Mesodermal cell (in vitro differentiated cells): ENCODE measurements at regions not wholly inside any gene's neighbourhood (a gene's known extent, or its start where the extent isn't known, plus 50 kb on each side); places are given as distances from the start of the nearest gene placed in this dataset.

Experiments used
- H3K27ac ChIP-seq: 2 replicates; pipeline ENCODE4 v1.7.0; 2013; ENCODE audit warnings: mild to moderate bottlenecking, low read depth, low read length, moderate library complexity; ENCODE audit not compliant: severe bottlenecking
- H3K36me3 ChIP-seq: 2 replicates; pipeline ENCODE4 v1.7.1; 2013; ENCODE audit warnings: mild to moderate bottlenecking, low read length, moderate library complexity; ENCODE audit not compliant: control insufficient read depth, insufficient read depth
- H3K4me1 ChIP-seq: one replicate; pipeline ENCODE4 v1.7.1; 2013; ENCODE audit warnings: mild to moderate bottlenecking, low read length; ENCODE audit not compliant: insufficient read depth, control insufficient read depth, poor library complexity, severe bottlenecking
- H3K4me3 ChIP-seq: 2 replicates; pipeline ENCODE4 v1.7.0; 2013; ENCODE audit warnings: low read length, control low read depth, mild to moderate bottlenecking; ENCODE audit not compliant: insufficient read depth, poor library complexity, severe bottlenecking; ENCODE audit errors: extremely low read depth
- H3K9me3 ChIP-seq: 2 replicates; pipeline ENCODE4 v1.7.1; 2013; ENCODE audit warnings: mild to moderate bottlenecking, low read length, moderate library complexity; ENCODE audit not compliant: control insufficient read depth
- WGBS, 2 experiments: methylation state at CpG; one replicate each; pipeline ENCODE4 v1.1.5; 2013; ENCODE audit warnings: missing lambda C conversion rate in 2 of 2; ENCODE audit not compliant: insufficient coverage in 2 of 2; 5-methylcytosine and 5-hydroxymethylcytosine counted together

DNA sequence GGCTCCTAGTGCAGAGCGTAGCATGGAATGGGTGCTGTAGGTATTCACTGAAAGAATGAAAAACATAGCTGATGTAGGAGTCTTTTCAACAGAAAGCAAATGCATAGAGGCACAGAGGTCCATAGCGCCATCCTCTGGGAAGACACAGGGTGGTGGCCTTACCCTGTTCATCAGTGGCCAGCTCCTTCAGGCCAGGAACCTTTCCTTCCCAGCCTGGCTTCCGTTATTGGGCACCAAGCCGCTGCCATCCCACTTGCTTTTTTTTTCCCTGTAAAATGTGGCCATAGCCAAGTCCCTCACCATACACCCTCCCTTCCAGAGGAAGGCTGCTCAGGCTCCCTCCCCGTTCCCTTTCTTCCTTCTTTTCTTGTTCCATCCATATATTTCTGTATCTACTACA lies 118.1 kb downstream of the ZNF621 start:
- WGBS, 2 experiments: 93% methylated on average over 4 to 5 of the region's 5 CpGs
- H3K27ac ChIP-seq: no peak overlapping the region
- no peak overlapping the region for H3K4me3 ChIP-seq
- no peaks in the 10 kb centered on the region for H3K4me1 ChIP-seq
- no peaks in the 10 kb centered on the region for H3K36me3 ChIP-seq
- no peaks in the 10 kb centered on the region for H3K9me3 ChIP-seq

DNA sequence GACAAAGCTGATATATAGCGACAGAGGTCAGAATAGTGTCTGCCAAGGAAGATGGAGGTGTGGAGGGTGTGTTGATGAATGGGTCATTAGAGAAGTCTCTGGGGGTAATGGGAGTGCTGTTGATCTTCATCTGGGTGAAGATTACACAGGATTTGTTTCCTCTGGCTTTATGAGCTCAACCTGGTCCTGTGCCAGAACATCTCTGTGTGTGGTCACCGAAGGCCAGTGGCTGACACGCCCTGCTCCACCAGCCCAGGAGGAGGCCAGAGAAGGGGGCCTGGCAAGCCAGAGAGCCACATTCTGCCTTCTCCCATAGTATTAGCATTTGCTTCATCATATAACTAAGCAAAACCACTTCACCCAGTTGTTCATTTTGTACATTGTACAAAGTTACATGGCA lies 121.1 kb downstream of the ZNF621 start:
- H3K9me3 ChIP-seq: no peaks in the 10 kb centered on the region
- H3K4me3 ChIP-seq: no peak overlapping the region
- no peaks in the 10 kb centered on the region for H3K36me3 ChIP-seq
- no peak overlapping the region for H3K27ac ChIP-seq
- H3K4me1 ChIP-seq: no peaks in the 10 kb centered on the region
- 89 to 91% methylated on average over 3 of the region's 3 CpGs for WGBS, 2 experiments

DNA sequence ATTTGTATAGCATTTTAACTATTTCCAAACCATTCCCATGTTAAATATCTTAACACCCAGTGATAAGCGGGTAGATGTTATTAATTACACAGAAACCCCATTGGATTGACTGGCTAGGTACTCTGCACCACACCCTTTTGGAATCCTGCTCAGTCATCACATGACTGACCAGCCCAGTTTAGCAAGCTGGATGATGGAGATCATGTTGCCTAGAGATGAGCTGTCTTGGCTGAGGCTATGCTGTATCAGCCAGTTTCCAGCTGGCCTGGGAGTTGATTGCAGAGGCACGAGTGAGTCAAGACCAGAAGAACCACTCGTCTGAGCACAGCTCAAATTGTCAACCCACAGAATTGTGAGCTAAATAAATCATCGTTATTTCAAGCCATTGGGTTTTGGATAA lies 124.6 kb downstream of the ZNF621 start:
- WGBS, 2 experiments: 100% methylated on average over 1 to 3 of the region's 4 CpGs
- H3K27ac ChIP-seq: no peak overlapping the region
- no peaks in the 10 kb centered on the region for H3K9me3 ChIP-seq
- no peaks in the 10 kb centered on the region for H3K36me3 ChIP-seq
- H3K4me1 ChIP-seq: no peaks in the 10 kb centered on the region
- H3K4me3 ChIP-seq: no peak overlapping the region

DNA sequence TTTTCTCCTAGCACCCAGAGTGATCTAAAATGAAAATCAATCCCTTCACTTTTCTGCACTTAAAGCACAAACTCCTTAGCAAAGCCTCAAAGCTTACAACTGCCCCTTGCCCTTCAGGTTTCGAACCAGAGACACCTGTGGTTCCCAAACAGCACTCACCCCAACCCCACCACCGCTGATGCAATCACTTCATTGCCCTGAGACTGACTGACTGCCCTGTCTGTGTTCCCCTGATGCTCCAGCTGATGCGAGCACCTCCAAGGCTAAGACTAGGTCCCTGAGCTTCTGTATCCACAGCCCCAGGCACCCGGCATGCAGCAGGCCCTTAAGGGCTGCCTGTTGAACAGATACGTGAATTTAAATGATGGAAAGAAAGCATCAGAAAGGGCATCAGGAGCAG lies 127.3 kb downstream of the ZNF621 start:
- Histone ChIP-seq H3K27ac (no peak overlapping the region), H3K4me3 (no peak overlapping the region)
- WGBS, 2 experiments: 96 to 98% methylated on average over 4 to 5 of the region's 5 CpGs

DNA sequence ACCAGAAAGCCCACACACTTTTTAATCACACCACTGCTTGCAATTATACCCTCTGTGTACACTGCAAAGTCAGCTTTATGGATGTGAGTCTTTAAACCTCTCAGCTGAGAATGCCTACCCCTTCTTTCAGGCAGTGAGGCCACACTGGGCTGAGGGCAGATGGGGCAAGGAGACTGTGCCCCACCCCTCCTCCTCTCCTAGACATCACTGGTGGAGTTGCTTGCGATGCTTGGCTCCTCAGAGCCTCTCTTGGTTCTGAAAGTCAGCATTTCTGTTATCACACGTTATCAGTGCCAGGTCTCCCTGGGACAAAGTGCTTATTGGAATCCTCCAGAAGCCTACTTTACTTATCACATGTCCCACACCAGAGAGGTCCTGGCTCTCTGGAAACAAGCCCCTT lies 128.2 kb downstream of the ZNF621 start:
- H3K4me1 ChIP-seq: no peaks in the 10 kb centered on the region
- whole genome bisulfite sequencing, 2 experiments: 78 to 100% methylated on average over 2 of the region's 2 CpGs
- no peak overlapping the region for H3K27ac ChIP-seq
- no peaks in the 10 kb centered on the region for H3K36me3 ChIP-seq
- no peaks in the 10 kb centered on the region for H3K9me3 ChIP-seq
- no peak overlapping the region for H3K4me3 ChIP-seq

More for the DNA sequence above, 127.3 kb downstream of the ZNF621 start:
- H3K9me3 ChIP-seq: no peaks in the 10 kb centered on the region
- no peaks in the 10 kb centered on the region for H3K4me1 ChIP-seq
- H3K36me3 ChIP-seq: no peaks in the 10 kb centered on the region

DNA sequence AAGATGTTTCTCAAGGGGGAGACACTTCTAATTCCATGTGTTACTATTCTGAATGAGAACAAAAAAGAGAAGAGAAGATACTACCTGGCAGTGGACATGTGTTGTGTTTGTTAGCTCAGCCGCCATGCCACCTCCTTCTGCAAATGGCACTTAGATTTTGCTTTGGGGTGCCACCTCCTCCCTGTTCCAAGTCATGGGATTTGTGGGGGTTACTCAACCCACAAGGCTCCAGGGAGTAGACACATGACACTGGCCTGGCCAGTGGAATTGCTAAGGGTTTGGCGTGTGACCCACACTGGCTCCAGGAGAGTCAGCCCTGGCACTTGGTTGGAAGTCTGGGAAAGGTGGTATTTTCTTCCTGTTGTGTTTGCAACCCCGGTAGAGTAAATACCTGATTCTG lies 129.1 kb downstream of the ZNF621 start:
- WGBS, 2 experiments: 90 to 100% methylated on average over 2 to 3 of the region's 3 CpGs

DNA sequence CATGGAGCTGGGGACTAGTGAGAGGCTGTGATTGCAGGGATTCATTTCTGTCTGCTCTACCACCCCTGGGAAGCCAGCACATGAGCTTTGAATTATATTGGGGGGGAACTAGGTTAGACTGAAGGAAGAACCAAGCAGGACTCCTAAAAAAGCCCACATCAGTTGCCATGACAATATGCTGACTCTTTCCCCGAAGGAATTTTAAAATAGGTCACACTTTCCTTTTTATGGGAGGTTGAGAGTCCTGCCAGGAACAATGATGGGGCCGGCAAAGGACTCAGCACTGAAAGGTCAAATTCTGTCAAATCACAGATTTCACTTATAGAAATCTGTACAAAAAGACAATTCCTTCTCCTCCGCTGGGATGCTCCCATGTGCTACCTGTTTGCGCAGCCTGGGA lies 130.8 kb downstream of the ZNF621 start:
- H3K4me3 ChIP-seq: no peak overlapping the region
- H3K36me3 ChIP-seq: no peaks in the 10 kb centered on the region
- no peaks in the 10 kb centered on the region for H3K9me3 ChIP-seq
- 93 to 100% methylated on average over 2 to 3 of the region's 4 CpGs for WGBS, 2 experiments
- no peaks in the 10 kb centered on the region for H3K4me1 ChIP-seq
- H3K27ac ChIP-seq: no peak overlapping the region

More for the DNA sequence above, 129.1 kb downstream of the ZNF621 start:
- Histone ChIP-seq H3K36me3 (no peaks in the 10 kb centered on the region), H3K27ac (no peak overlapping the region), H3K9me3 (no peaks in the 10 kb centered on the region), H3K4me3 (no peak overlapping the region), H3K4me1 (no peaks in the 10 kb centered on the region)

DNA sequence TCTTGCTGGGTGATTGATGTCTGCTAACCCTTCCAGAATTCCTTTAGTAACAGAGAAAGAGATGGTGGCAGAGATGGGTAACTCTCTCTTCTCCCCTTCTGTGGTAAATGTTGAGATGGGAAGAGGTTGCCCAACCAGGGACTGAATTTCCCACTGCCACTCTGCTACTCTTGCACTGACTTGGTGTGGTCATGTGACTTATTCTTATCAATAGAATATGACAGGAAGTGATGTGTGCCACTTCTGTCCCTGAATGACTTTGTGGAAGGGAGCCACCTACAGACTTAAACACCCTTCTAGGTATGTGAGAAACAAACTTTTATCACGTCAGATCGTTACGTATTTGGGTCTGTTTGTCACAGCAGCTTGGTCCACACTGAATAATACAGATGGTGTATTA lies 132.9 kb downstream of the ZNF621 start:
- H3K36me3 ChIP-seq: no peaks in the 10 kb centered on the region
- H3K4me3 ChIP-seq: no peak overlapping the region
- H3K4me1 ChIP-seq: no peaks in the 10 kb centered on the region
- no CpG with 5 or more reads among the region's 3 CpGs for WGBS, 2 experiments
- H3K9me3 ChIP-seq: no peaks in the 10 kb centered on the region
- H3K27ac ChIP-seq: no peak overlapping the region

DNA sequence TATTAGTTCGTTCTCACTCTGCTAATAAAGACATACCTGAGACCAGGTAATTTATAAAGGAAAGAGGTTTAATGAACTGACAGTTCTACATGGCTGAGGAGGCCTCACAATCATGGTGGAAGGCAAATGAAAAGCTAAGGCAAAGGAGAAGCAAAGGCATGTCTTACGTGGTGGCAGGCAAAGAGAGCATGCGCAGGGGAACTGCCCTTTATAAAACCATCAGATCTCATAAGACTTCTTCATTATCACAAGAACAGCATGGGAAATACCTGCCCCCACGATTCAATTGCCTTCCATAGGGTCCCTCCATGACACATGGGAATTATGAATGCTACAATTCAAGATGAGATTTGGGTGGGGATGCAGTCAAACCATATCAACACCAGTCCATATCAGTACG lies 133.5 kb downstream of the ZNF621 start:
- Histone ChIP-seq H3K36me3 (no peaks in the 10 kb centered on the region), H3K4me1 (no peaks in the 10 kb centered on the region), H3K27ac (no peak overlapping the region), H3K9me3 (no peaks in the 10 kb centered on the region), H3K4me3 (no peak overlapping the region)
- WGBS, 2 experiments: no CpG with 5 or more reads among the region's 5 CpGs

DNA sequence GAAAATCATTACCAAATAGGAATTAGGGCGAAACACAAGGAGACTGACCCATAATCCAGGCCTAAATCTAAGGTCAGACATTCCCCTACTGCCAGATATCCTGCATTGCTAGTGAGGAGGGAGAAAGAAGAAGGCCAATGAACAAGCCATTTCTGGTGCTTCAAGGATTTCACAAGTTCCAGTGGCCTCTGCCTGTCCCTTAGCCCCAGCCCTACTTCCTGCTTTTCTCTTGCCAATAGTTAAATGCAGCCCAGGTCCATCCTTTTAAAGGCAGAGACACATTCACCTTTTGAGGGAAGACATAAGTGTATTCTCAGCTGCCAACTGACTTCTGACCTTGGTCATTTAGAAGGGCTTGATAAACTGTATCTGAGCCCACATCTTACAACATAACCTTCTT lies 135.8 kb downstream of the ZNF621 start:
- Histone ChIP-seq H3K9me3 (no peaks in the 10 kb centered on the region), H3K36me3 (no peaks in the 10 kb centered on the region), H3K4me3 (no peak overlapping the region), H3K4me1 (no peaks in the 10 kb centered on the region), H3K27ac (no peak overlapping the region)
- WGBS, 2 experiments: 80 to 86% methylated on average over 1 of the region's 1 CpG

DNA sequence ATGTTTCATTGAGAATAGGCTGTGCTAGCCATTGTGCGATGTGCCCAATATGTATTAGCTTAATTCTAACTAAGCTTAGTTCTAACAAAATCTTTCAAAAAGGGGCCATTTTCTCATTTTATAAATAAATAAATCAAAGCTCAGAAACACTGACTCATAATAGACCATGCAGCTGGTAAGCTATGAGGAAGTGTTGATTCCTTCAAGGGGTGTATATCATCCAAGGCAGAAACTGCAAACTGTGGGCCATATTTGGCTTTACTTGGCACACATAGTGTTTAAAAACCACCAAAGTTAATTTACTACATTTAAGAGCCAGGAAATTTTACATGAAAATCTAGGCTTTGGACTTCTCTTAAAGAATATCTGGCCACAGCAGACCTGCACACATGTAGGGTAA lies 136.5 kb downstream of the ZNF621 start:
- no peak overlapping the region for H3K27ac ChIP-seq
- WGBS, 2 experiments: no CpG with 5 or more reads among the region's 1 CpG
- H3K4me1 ChIP-seq: no peaks in the 10 kb centered on the region
- H3K4me3 ChIP-seq: no peak overlapping the region
- no peaks in the 10 kb centered on the region for H3K9me3 ChIP-seq
- H3K36me3 ChIP-seq: no peaks in the 10 kb centered on the region

DNA sequence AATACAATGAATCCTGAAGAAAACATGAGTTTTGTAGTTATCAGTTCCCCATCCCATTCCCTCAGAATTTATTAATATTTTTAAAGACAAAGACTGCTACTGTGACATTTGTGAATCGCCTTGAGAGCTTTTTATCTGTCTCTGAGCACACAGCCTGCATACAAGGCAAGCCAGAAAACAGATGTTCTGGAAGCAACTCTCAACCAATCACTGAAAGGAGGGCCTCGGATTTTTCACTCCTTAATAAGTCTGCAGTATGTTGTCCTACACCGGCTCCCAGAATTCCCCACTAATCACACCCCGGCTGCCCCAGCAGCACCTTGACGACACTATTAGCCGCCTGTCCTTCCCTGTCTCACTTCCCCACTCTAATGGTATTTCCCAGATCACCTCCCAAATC lies 138.5 kb downstream of the ZNF621 start:
- WGBS, 2 experiments: 87 to 90% methylated on average over 5 of the region's 6 CpGs
- H3K36me3 ChIP-seq: no peaks in the 10 kb centered on the region
- H3K4me1 ChIP-seq: no peaks in the 10 kb centered on the region
- no peak overlapping the region for H3K27ac ChIP-seq
- H3K9me3 ChIP-seq: no peaks in the 10 kb centered on the region
- H3K4me3 ChIP-seq: no peak overlapping the region
